CD14-positive monocyte (primary cell): ENCODE measurements at regions not wholly inside any gene's neighbourhood (a gene's known extent, or its start where the extent isn't known, plus 50 kb on each side); places are given as distances from the start of the nearest gene placed in this dataset.

ENCODE experiments used
- DNase-seq, 3 donors: peaks; one replicate each; pipeline ENCODE4 v3.0.0-alpha.2; 2011 to 2022
- H2AFZ ChIP-seq: 2 replicates; pipeline ENCODE4 v1.6.0; 2012; ENCODE audit warnings: mild to moderate bottlenecking, low read depth, low read length, inconsistent platforms; ENCODE audit not compliant: insufficient read depth, poor library complexity, severe bottlenecking
- H3K27ac ChIP-seq, 2 donors: 1 replicate in 1 of 2; 2 replicates in 1 of 2; pipeline ENCODE4 v1.5.1; 2012 to 2013; ENCODE audit warnings: low read length in 2 of 2, control low read depth in 1 of 2, inconsistent platforms in 1 of 2, low read depth in 1 of 2, mild to moderate bottlenecking in 1 of 2
- H3K27me3 ChIP-seq, 2 donors: one replicate each; pipeline versions ENCODE4 v1.6.0 to v1.6.1; 2011 to 2013; ENCODE audit warnings: low read length in 2 of 2; ENCODE audit not compliant: control insufficient read depth in 2 of 2, insufficient read depth in 2 of 2
- H3K36me3 ChIP-seq, 2 donors: replicated peaks in 1 of 2; 1 replicate in 1 of 2; 2 replicates in 1 of 2; pipeline versions ENCODE4 v1.5.1 to v1.6.1; 2012 to 2013; ENCODE audit warnings: low read length in 2 of 2, control low read depth in 1 of 2, inconsistent platforms in 1 of 2, mild to moderate bottlenecking in 1 of 2; ENCODE audit not compliant: insufficient read depth in 2 of 2, control insufficient read depth in 1 of 2
- H3K4me1 ChIP-seq, 2 donors: 1 replicate in 1 of 2; 2 replicates in 1 of 2; pipeline versions ENCODE4 v1.5.1 to v1.6.1; 2012 to 2013; ENCODE audit warnings: low read length in 2 of 2, control low read depth in 1 of 2, inconsistent platforms in 1 of 2, mild to moderate bottlenecking in 1 of 2, moderate library complexity in 1 of 2; ENCODE audit not compliant: insufficient read depth in 2 of 2, control insufficient read depth in 1 of 2
- H3K4me2 ChIP-seq: replicated peaks from 2 replicates; pipeline ENCODE3; 2012; ENCODE audit warnings: low read length, moderate library complexity, mild to moderate bottlenecking; ENCODE audit not compliant: poor library complexity, severe bottlenecking; ENCODE audit errors: extremely low read depth
- H3K4me3 ChIP-seq, 3 experiments: fragments of 200-600 bp in 1 of 3; sonication (generic) in 1 of 3; replicated peaks in 1 of 3; 1 replicate in 2 of 3; 2 replicates in 1 of 3; pipeline ENCODE4 v1.5.1; 2011 to 2013; ENCODE audit warnings: low read length in 3 of 3, mild to moderate bottlenecking in 3 of 3, control low read depth in 2 of 3, low read depth in 2 of 3, inconsistent platforms in 1 of 3, moderate library complexity in 1 of 3
- H3K79me2 ChIP-seq: 2 replicates; pipeline ENCODE4 v1.6.0; 2012; ENCODE audit warnings: mild to moderate bottlenecking, control low read depth, inconsistent platforms, low read length, moderate library complexity; ENCODE audit not compliant: insufficient read depth
- H3K9ac ChIP-seq: 2 replicates; pipeline ENCODE4 v1.6.0; 2017; ENCODE audit warnings: low read length, mild to moderate bottlenecking; ENCODE audit not compliant: insufficient read depth, poor library complexity, severe bottlenecking
- H3K9me3 ChIP-seq, 2 donors: replicated peaks in 1 of 2; 1 replicate in 1 of 2; 2 replicates in 1 of 2; pipeline versions ENCODE4 v1.5.1 to v1.6.1; 2012 to 2013; ENCODE audit warnings: low read length in 2 of 2, control low read depth in 1 of 2; ENCODE audit not compliant: control insufficient read depth in 1 of 2, insufficient read depth in 1 of 2
- H4K20me1 ChIP-seq: 2 replicates; pipeline ENCODE4 v1.6.0; 2012; ENCODE audit warnings: mild to moderate bottlenecking, low read length, control low read depth, moderate library complexity; ENCODE audit not compliant: insufficient read depth
- H3K27ac Mint-ChIP-seq, 7 donors: one replicate each; pipeline ENCODE4 v1.8.0; 2020; ENCODE audit warnings: mild to moderate bottlenecking in 7 of 7, mixed read lengths in 7 of 7, moderate library complexity in 6 of 7, inconsistent platforms in 2 of 7
- H3K27me3 Mint-ChIP-seq, 3 donors: one replicate each; pipeline ENCODE4 v1.8.0; 2021 to 2022; ENCODE audit warnings: low read depth in 3 of 3, mild to moderate bottlenecking in 3 of 3, mixed read lengths in 3 of 3, moderate library complexity in 3 of 3, inconsistent platforms in 1 of 3
- H3K36me3 Mint-ChIP-seq, 2 donors: one replicate each; pipeline ENCODE4 v1.8.0; 2020; ENCODE audit warnings: mixed read lengths in 2 of 2, inconsistent platforms in 1 of 2, mild to moderate bottlenecking in 1 of 2
- H3K4me1 Mint-ChIP-seq: one replicate; pipeline ENCODE4 v1.8.0; 2020; ENCODE audit warnings: mild to moderate bottlenecking, mixed read lengths
- H3K4me3 Mint-ChIP-seq, 2 donors: one replicate each; pipeline ENCODE4 v1.8.0; 2020; ENCODE audit warnings: mild to moderate bottlenecking in 2 of 2, mixed read lengths in 2 of 2, moderate library complexity in 1 of 2
- H3K9me3 Mint-ChIP-seq, 7 donors: one replicate each; pipeline ENCODE4 v1.8.0; 2020 to 2022; ENCODE audit warnings: mixed read lengths in 7 of 7, mild to moderate bottlenecking in 6 of 7, moderate library complexity in 6 of 7, inconsistent platforms in 2 of 7
- CTCF ChIP-seq: fragments of 200-600 bp; IDR thresholded peaks from one replicate; pipeline ENCODE4 v1.8.0; 2022; ENCODE audit warnings: antibody characterized with exemption, mild to moderate bottlenecking
- WGBS: methylation state at CpG from one replicate; pipeline ENCODE4 v1.1.5; 2013; ENCODE audit warnings: missing lambda C conversion rate; ENCODE audit not compliant: insufficient coverage; 5-methylcytosine and 5-hydroxymethylcytosine counted together
- intact Hi-C, 2 donors: fragments of 100-400 bp; cut with micrococcal nuclease; formaldehyde crosslinking; loops; one replicate each; pipeline versions ENCODE4 v1.15.0 to v1.15.1; 2023

GRCh38 chr13:89968470-89968869 lies 1379.0 kb upstream of the MIR17HG start:
- H3K79me2 ChIP-seq: no peaks in the 10 kb centered on the region
- no peak overlapping the region for H2AFZ ChIP-seq
- H3K36me3 ChIP-seq: no peaks in the 10 kb centered on the region
- no peak overlapping the region for H3K4me2 ChIP-seq
- WGBS: no CpG with 5 or more reads among the region's 2 CpGs
- no peak overlapping the region for H3K4me3 ChIP-seq
- Mint-ChIP-seq H3K27me3 (peaks cover 0 to 3% (median 0%) of the 10 kb centered on the region in 3 donors), H3K36me3 (no peaks in the 10 kb centered on the region), H3K4me1 (peaks cover 24% of the 10 kb centered on the region), H3K4me3 (peak overlapping the region in 1 of 2 donors; percentile 62), H3K9me3 (peaks cover 0 to 8% (median 3%) of the 10 kb centered on the region in 7 donors), H3K27ac (peak overlapping the region in 1 of 7 donors; percentile 87)
- H4K20me1 ChIP-seq: no peaks in the 10 kb centered on the region
- H3K4me1 ChIP-seq: peaks cover 12 to 14% of the 10 kb centered on the region in 2 donors
- no peak overlapping the region for H3K27ac ChIP-seq
- intact Hi-C loops: loop anchor here in 1 of 2 donors (2.0 kb wide), 1 partner anchor 14 kb away; no protein-coding TSS in a partner anchor
- H3K27me3 ChIP-seq: no peaks in the 10 kb centered on the region
- peaks cover 0 to 2% of the 10 kb centered on the region in 2 donors for H3K9me3 ChIP-seq
- TF ChIP-seq CTCF: no peak
- peak; percentile 14 to 37 (median 34) for DNase-seq
- no peak overlapping the region for H3K9ac ChIP-seq

- peaks cover 19% of the 10 kb centered on the region for H3K4me1 Mint-ChIP-seq
- H3K4me3 Mint-ChIP-seq: no peak overlapping the region
- peaks cover 0 to 8% (median 3%) of the 10 kb centered on the region in 7 donors for H3K9me3 Mint-ChIP-seq
Observed at GRCh38 chr13:89970353-89970709, 1377.2 kb upstream of the MIR17HG start.

More at GRCh38 chr13:89970353-89970709, 1377.2 kb upstream of the MIR17HG start:
- TF ChIP-seq CTCF: no peak
- Histone ChIP-seq H4K20me1 (no peaks in the 10 kb centered on the region), H3K27ac (no peak overlapping the region), H3K4me2 (no peak overlapping the region), H3K4me1 (peaks cover 12 to 14% of the 10 kb centered on the region in 2 donors), H3K9me3 (peaks cover 0 to 2% of the 10 kb centered on the region in 2 donors), H3K27me3 (no peaks in the 10 kb centered on the region), H3K9ac (no peak overlapping the region), H3K36me3 (no peaks in the 10 kb centered on the region), H3K4me3 (no peak overlapping the region), H2AFZ (no peak overlapping the region), H3K79me2 (no peaks in the 10 kb centered on the region)
- Mint-ChIP-seq H3K36me3 (no peaks in the 10 kb centered on the region), H3K27ac (no peak overlapping the region), H3K27me3 (no peaks in the 10 kb centered on the region)
- intact Hi-C loops: no loop called here
- WGBS: no CpG with 5 or more reads among the region's 1 CpG
- DNase-seq: no peak
